ENCODE measurements at regions not wholly inside any gene's neighbourhood (a gene's known extent, or its start where the extent isn't known, plus 50 kb on each side); places are given as distances from the start of the nearest gene placed in this dataset.
A peak's percentile ranks its signal among the peaks of the same experiment; 100 is the strongest.

DNA sequence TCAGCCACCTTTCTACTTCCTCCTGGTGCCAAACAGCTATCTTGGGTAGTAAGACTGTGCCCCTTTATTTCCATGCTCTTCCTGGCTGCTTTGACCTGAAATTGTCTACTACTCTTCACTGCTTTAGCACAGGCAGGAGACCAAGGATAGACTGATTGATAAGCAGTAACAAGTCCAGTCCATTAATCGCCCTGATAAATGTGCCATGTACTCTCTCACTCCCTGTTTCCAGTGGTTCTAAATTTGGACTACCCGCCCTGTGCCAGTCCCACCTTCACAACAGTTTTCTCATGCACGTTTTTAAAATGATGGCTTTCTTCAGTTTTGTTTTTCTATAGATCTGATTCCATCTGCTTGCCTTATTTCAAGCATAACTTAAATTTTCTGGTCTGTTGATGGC, 189.6 kb upstream of the RBMS1 start:
- no peak for DNase-seq

DNA sequence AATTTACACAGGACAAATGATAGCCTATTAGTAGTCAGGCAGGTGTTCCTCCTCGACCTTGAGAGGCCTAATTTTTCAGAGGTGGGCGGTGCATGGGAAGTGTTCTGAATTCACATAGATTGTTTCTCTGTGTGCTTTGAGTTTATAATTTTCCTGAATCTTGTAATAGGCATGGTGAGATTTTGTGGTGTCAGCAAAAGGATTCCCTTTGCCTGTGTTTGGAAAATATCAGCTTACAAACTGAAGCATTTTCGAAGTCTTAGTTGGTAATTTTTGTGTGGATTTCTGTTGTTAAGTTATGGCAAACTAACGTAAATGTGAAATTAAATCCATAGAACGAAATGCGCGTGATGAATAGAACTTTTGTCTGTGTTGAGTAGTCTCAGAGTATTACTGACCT, 194.0 kb upstream of the RBMS1 start:
- DNase-seq: no peak

DNA sequence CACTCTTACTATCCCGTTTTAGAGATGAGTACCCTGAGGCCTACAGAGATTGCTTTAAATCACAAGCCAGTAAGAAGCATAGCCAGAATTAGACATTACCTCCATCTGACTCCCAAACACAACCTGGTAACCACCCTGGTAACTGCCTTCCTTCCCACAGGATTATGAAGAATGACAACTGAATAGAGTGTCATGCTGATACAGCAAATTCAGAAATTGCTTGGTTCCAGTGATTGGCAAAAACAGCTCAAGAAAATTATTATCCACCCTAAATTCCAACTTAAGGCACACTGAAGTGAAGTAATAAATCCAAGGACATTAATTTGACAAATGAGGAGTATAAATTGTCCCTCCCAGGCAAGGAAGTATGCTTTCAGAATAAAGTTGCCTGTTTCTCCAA, 195.8 kb upstream of the RBMS1 start:
- DNase-seq: no peak

DNA sequence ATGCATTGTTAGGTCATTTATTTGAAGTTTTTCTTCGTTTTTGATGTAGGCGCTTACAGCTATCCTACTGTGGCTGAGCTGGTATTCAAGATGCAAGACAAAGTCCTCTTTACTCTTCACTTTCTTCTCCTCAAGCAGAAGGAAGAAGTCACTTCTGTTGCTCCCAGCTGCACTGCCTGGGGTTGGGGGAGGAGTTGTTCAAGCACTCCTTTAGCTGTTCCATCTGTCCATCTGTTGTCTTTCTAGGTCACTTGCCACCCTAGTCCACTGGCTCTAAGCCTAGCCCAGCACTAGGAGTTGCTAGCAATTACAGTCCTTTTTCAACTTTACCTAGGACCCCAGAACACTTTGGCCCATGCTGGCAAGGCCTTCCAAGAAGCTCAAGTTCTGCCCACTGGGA, 200.6 kb upstream of the RBMS1 start:
- DNase-seq: no peak

DNA sequence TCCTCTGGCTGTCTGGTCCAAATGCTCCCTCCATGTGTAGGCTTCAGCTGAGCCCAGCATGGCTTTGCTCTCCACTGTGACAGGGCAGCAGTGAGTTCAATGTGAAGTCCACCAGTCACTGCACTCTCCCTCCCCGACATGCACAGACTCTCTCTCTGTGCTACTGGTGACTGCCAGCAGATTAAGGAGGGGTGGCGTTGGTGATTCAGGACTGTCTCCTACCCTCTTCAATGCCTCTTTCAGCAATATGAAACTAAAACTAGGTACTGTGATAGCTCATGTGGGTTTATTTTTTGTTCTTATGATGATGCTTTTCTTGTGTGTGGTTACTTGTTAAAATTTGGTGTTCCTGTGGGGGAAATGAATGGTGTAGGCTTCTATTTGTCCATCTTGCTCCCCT, 201.0 kb upstream of the RBMS1 start:
- no peak for DNase-seq

DNA sequence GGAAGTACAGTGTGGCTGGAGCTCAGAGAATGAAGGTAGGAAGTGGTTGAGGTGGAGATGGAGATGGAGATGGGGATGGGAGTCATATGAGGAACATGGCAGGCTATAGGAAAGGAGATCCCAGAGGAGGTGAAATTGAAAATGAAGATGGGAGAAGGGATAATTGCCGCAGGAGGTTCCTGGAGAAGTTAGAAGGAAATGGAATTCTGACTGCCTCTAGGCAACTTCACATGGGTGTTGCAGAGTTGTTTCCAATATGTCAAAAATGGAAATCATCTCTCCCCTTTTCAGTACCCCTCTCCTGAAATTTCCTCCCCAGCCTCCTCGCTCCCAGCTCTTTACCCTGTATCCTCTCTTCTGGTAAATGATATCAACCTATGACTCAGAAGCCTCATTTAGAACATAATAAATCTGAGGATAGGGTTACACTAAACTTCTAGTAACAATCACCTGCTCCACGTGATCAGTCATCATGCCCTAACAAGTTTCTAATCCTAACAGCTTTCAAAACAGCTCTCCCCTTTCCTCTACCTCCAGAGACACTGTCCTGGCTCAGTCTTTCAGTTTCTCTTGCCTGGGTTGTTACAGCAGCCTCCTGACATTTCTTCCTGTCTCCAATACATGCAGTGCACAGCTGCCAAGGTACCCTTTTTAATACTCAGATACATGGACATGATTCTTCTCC, 201.9 kb upstream of the RBMS1 start:
- no peak for DNase-seq

DNA sequence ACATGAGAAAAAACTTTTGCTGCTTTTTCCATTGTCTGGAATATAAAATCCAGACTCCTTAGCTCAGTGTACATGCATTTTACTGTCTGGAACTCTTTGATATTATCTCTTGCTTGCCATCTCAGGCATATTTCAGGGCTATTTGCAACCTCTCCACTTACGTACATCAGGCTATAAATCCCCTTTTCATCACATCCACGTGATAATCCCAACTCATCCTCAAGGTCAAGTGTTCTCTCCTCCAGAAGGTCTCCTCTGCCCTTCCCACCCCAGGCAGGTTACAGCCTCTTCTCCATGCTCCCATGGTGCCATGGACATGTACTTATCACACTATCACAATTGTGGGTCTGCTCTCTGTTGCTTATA, 202.5 kb upstream of the RBMS1 start:
- no peak for DNase-seq

DNA sequence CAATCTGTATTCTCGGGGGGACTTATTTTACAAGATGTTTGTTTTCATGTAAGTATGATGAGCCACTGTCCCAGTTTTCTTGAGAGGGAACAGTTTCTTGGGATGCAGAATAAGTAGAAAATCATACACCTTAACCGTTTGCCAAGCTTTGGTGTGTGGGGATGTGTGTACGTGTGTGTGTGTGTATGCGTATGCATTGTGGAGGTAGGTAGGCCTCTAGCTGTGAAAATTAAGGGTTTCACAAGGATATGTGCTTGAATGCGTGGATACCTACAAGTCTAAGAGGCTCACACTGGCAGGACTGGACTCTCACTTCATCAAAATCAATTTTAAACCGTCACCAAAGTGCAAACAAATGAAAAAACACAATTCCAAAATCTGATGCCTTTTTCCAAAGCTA, 204.2 kb upstream of the RBMS1 start:
- no peak for DNase-seq

DNA sequence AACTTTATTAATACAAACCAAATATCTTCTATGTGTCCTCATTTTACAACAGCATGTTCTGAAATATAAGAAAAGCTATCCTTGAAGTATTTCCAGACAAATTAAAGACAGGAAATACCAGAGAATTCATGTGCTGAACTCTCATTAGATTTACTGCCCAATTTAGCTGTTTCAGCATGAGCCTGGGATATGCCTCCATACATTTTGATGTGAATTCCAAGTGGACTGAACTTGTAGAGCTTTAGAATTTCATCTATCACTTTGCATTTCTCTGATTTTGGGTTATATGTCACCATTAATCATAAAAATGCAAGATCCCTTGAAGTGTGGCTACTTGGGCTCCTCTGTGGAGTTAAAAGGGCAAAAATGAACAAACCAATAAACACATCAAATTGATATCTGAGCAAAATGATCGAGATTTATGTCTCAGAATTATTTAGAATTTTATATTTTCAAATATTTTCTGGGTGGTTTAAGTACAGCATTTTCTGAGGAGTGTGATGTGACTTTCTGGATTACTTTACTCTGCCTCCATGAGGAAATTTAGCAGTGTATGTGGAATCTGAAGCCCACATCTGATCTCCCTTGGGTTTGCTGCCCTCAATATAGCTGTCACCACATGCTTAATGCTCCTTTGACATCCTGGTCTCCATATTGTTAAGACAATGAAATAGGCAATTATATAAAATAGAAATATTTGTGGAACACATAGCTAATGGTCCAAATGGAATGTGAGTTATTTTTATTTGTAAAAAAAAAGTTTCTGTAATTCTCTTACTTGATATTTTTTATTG, 206.6 kb upstream of the RBMS1 start:
- DNase-seq: no peak

DNA sequence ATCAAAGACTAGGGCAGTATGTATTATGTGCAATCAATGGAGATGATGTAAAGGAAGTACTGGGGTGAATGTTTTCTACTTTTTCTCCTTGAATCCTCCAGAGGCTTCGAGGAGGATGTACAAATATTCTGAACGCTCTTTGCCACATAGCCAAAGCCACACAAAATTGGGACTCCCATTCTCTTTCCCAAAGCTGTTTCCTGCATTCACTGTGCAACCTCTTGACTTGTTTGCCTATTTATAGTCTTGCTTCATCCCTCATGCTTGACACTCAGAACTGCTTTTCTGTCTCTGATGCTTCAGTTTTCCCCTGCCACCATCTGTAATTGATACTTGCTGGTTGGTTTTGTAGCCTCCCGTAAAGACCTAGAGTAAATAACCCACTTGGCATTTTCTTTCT, 208.2 kb upstream of the RBMS1 start:
- no peak for DNase-seq

DNA sequence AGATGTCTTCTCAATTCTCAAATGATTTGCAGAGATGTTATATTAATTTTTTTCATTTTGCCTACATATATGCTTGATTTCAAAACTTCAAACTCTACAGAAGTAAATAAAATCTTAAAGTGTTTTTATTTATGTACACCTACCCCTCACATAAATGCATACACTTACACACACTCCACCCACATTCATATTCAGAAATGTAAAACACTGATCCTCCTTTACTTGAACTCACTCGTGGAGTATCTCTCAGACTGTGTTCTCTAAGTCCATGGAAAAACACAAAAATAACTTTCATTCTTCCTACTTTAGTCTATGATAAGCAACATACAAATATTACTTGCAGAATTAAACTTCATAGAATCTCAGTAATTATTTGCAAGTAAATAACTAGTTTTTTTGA, 209.1 kb upstream of the RBMS1 start:
- DNase-seq: no peak

DNA sequence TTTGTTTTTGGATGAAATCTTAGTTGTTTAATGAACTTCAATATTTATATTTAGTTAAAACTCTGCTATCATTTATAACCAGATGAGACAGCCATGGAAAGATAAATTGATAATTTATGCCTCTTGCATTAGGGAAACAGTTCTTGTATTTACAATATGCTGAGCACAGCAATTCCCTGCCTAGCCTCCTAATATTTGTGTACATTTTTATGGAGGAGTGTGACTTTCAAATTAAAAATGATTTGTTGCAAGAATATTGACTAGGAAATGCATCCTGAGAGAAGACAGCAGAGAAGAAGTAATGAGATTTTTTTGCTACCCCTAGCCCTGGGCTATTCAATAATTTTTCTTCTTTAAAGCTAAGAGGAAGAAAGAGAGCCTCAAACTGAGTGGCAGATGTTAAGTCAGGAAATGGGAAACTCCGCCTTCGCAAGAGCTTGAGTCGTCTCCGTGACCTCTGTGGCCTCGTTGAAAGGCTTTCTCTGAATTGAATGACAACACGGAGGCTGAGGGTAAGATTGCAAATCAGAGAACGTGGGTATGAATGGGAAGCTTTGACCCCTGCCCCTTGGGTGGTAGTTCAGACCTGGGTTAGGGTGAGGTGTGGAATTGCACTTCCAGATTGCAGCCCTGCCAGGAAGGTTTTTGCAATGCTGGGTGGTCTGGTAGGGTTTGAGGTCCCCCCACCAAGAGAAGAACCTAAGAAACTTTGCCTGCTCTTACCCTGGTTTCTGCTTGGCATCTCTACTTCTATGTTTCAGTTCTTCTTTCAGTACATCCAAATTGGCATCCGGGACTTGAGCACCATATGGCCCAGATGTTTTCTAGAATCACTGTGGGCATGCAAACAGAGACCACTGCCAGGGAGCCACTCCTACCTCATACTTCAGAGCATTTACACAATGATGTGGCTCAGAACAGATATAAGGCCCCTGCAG, 210.3 kb upstream of the RBMS1 start:
- peak in 4 of 6 experiments; percentile 4 to 35 (median 20) for DNase-seq

DNA sequence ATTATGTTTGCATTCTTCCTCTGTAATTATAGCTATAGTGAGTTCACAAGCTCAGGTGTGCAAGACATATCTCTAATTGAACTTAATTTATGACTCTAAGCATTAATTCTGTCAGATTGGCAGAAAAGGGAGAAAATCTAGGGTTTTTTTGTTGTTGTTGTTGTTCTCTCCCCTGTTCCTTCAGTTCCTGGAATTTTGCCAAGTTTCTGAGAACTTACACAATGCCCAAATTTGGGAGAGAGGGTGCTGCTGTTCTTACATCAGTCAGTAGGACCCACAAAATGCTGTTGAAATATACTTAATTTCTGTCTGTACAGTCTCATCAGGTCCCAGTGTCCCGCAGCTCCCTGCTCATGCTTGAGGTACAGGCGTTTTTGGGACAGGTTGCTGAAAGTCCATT, 221.8 kb upstream of the RBMS1 start:
- DNase-seq: no peak

DNA sequence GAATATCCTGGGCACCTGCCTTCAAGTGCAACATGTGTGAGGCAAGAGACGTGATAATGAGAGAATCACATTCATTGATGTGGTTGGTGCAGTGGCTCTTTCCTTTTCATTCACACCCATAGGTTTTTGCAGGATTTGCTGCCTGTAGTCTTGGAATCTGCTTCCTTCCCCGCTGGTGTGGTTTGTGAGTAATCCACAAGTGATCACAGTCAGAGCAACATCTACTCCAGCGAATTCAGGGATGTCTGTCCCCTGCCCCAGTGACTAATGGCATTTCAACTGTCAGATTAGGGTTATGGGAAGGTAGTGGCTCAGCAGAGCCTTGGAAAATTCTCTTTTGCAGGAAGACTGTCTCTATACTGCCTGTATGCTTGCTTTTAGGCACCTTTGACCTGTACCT, 225.5 kb upstream of the RBMS1 start:
- DNase-seq: no peak

DNA sequence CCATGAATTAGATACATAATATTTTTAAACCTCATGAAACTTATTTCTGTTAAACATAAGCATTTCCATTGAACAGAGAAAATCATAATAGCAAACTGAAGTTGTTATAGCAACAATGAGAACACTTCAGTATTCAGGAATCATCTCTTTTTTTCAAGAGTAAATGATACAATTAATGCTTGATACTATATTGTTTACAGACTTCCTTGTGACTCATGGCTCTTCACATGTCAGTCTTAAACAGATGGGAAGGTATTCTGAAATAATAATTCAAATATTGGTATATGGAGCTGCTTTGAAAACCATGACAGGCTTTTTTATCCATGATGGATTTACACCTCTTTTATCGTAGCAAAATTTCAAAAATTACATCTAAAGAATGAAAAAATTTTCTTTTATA, 226.5 kb upstream of the RBMS1 start:
- DNase-seq: no peak

DNA sequence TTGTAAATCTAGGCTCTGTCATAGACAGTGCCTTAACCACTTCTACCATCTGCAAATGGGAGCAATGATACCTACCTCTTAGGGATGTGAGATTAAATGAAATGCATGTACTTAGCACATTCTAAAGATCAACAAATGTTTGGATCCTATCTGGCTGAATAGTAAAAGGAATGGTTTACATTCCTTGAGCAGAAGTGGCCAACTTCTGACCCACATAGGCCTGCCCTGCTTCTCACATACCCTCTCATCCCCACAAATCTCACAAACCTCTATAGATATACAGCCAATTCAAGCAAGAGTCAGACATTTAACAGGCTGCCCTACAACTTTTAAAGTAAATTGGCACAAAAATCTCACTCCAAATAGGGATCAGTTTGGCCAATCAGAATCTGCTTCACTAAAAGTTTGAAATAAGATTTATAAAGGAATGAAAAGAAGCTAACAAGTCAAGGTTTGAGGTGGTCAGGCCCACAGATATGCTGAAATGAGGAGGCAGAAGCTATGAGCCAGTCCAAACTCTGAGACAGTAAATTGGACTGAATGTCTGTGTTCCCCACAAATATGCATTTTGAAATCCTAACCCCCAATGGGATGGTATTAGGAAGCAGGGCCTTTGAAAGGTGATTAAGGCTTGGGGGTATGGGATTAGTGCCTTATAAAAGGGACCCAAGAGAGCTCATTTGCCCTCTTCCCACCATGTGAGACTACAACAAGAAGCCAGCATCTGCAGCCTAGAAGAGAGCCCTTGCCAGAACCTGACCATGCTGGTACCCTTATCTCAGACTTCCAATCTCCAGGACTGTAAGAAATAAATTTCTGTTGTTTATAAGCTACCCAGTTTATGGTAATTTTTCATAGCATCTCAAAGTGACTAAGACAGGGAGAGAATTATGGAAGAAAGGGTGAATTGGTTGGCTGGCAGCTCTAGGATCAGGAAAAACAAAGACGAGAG, 227.8 kb upstream of the RBMS1 start:
- DNase-seq: no peak

DNA sequence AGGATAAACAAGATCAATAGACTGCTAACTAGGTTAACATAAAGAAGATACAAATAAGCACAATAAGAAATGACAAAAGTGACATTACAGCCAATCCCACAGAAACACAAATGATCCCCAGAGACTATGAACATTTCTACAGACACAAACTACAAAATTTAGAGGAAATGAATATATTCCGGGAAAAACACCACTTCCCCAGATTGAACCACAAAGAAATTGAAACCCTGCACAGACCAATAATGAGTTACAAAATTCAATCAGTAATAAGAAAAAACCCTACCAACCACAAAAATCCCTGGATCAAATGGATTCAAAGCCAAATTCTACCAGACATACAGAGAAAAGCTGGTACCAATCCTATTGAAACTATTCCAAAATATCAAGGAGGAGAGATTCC, 232.4 kb upstream of the RBMS1 start:
- no peak for DNase-seq

DNA sequence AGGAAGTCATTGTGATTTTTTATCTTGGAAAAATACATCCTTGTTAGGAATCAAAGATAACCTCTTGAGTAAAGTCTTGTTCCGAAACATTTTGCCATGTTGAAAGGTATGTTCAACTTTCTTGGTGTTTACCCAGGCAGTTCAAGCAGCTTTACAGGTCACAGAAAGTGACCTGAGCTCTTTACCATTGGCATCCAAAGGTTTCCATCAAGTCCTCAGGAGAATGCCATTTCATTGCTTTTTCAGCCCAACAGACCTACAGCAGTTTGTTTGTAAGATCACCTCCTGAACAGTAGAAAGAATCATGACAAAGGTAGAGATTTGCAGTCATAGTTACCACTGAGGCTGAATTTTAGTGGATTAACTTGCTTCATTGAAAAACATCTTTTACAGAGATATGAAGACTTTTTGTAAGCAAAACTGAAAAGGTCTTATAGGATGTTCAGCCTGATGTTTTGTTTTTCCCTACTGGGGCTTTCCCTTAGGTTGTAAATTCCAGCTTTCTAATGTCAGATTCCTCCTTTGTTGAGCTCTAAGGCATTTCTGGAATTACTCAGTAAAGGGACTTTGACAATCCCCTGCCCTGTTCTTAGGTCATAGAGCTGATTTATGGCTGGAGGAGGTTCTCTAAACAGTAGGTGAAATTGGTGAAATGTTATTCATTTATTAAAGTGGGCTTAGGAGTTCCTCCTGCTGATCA, 236.8 kb upstream of the RBMS1 start:
- no peak for DNase-seq

DNA sequence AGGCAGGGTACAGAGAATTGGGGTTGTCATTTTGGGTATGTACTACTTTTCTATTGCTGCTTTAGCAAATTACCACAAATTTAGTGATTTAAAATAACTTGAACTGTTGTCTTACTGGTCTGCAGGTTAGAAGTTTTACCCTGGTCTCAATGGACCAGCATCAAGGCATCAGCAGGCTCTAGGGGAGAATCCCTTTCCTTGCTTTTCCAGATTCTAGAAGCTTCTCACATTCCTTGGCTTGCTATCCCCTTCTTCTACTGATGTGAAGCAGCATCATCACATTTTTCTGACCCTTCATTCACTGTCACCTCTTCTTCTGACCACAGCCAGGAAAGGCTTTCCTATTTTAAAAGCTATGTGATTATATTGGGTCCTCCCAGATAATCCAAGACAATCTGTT, 237.8 kb upstream of the RBMS1 start:
- no peak for DNase-seq

DNA sequence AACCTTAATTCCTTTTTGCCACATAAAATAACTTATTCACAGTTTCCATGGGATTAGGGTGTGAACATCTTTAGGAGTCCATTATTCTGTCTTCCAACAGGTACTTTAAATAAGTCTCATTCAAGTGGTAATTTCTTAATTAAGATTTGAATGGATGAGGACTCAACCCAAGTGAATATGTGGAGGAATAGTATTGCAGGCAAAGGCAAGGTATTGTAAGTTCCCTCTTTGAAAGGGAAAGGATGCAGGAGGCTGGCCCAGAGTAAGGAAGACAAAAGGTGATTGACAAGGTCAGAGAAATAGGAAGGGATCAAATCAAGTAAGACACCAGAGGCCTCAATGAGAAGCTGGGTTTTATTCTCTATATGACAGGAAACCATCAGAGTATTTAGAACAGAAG, 238.2 kb upstream of the RBMS1 start:
- no peak for DNase-seq

DNA sequence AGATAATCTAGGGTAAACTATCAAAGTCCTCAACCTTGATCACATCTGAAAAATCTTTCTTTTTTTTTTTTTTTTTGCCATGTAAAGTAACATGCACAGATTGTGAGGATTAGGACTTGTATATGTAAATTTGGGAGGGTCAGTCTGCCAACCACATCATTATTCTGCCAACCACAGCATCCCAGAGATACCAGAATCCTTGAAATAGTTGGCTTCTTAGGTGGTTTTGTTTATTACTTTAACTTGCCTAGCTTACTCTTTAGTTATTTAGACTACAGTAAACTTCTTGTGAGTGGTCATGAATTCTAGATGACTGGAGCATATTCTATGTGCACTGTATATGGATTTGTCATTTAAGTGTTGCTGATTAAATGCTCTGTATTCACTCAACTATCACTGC, 242.1 kb upstream of the RBMS1 start:
- DNase-seq: no peak
